GM12878 (cell line): ENCODE measurements at regions not wholly inside any gene's neighbourhood (a gene's known extent, or its start where the extent isn't known, plus 50 kb on each side); places are given as distances from the start of the nearest gene placed in this dataset.

Experiments used
- ATAC-seq: fragments of 200-7000 bp; cut with Tn5 transposase; 3 replicates; pipeline ENCODE4 v1.9.1; 2020; ENCODE audit warnings: mild to moderate bottlenecking, moderate library complexity
- BruUV-seq: library from RNA; stranded (reverse); fragments of 400-500 nt; replicated peaks from 2 replicates; lab custom pipeline; 2021; lab: Mats Ljungman, UMichigan
- CTCF ChIA-PET: fragments of 300-600 bp; sonication (Branson Sonifier 250); formaldehyde crosslinking; extraction: SDS; loops from one replicate; lab custom pipeline; 2021; ENCODE audit warnings: inconsistent platforms; lab: Yijun Ruan, JAX
- POLR2A ChIA-PET: fragments of 350-600 bp; formaldehyde crosslinking; extraction: SDS; loops from one replicate; lab custom pipeline; 2021; ENCODE audit warnings: inconsistent platforms; lab: Charles Lee
- RAD21 ChIA-PET: fragments of 300-600 bp; sonication (Branson Sonifier 250); formaldehyde crosslinking; loops from one replicate; lab custom pipeline; 2023; ENCODE audit warnings: antibody characterized with exemption; ENCODE audit not compliant: unreplicated experiment; lab: Charles Lee
- SMC1A ChIA-PET: fragments of 300-600 bp; sonication (Branson Sonifier 250); formaldehyde crosslinking; loops from one replicate; lab custom pipeline; 2023; ENCODE audit not compliant: unreplicated experiment, uncharacterized antibody; lab: Charles Lee
- DNase-seq: peaks from one replicate; pipeline ENCODE4 v3.0.0-alpha.2; 2011; ENCODE audit warnings: low read depth, low spot score
- FAIRE-seq: peaks from 3 replicates; lab custom pipeline; 2011; peaks lifted over from hg19 to GRCh38; lab: Jason Lieb, UNC
- H2AFZ ChIP-seq: 2 replicates; pipeline ENCODE4 v1.6.0; 2011; ENCODE audit warnings: low read depth, low read length, control low read depth; ENCODE audit not compliant: control insufficient read depth
- H3K27ac ChIP-seq: 2 replicates; pipeline ENCODE4 v1.5.1; 2011; ENCODE audit warnings: control low read depth; ENCODE audit not compliant: control insufficient read depth, insufficient read depth
- H3K27me3 ChIP-seq, 2 experiments: replicated peaks in 1 of 2; 2 replicates each; pipeline versions ENCODE4 v1.6.0 to v1.6.1; 2011; ENCODE audit warnings: low read length in 1 of 2; ENCODE audit not compliant: control insufficient read depth in 2 of 2, insufficient read depth in 2 of 2
- H3K36me3 ChIP-seq, 2 experiments: 2 replicates each; pipeline ENCODE4 v1.5.1; 2011; ENCODE audit warnings: low read length in 1 of 2; ENCODE audit not compliant: control insufficient read depth in 2 of 2, insufficient read depth in 2 of 2
- H3K4me1 ChIP-seq: 2 replicates; pipeline ENCODE4 v1.6.1; 2011; ENCODE audit warnings: mild to moderate bottlenecking, low read length, moderate library complexity, mixed read lengths; ENCODE audit not compliant: control insufficient read depth, insufficient read depth
- H3K4me2 ChIP-seq: 2 replicates; pipeline ENCODE4 v1.6.0; 2011; ENCODE audit warnings: control low read depth; ENCODE audit not compliant: control insufficient read depth, insufficient read depth
- H3K4me3 ChIP-seq: fragments of 200-600 bp; sonication (generic); 2 replicates; pipeline ENCODE4 v1.5.1; 2016
- H3K79me2 ChIP-seq: 2 replicates; pipeline ENCODE4 v1.6.0; 2011; ENCODE audit warnings: low read length; ENCODE audit not compliant: control insufficient read depth, insufficient read depth
- H3K9ac ChIP-seq: 2 replicates; pipeline ENCODE4 v1.8.0; 2011; ENCODE audit warnings: low read length, control low read depth, mixed read lengths; ENCODE audit not compliant: control insufficient read depth, insufficient read depth
- H3K9me3 ChIP-seq: replicated peaks from 3 replicates; pipeline ENCODE4 v1.5.1; 2011; ENCODE audit warnings: mild to moderate bottlenecking, low read length; ENCODE audit not compliant: control insufficient read depth, insufficient read depth
- H4K20me1 ChIP-seq: 2 replicates; pipeline ENCODE4 v1.6.0; 2011; ENCODE audit not compliant: control insufficient read depth, insufficient read depth
- EED ChIP-seq: sonication (generic); IDR thresholded peaks from 2 replicates; pipeline ENCODE4 v1.6.1; 2016; ENCODE audit warnings: antibody characterized with exemption, low read depth
- ELK1 ChIP-seq: IDR thresholded peaks from 2 replicates; pipeline ENCODE4 v1.6.1; 2012; ENCODE audit warnings: low read depth, low read length, improper control_type of control experiment
- KLF5 ChIP-seq: fragments of 450-650 bp; IDR thresholded peaks from 2 replicates; pipeline ENCODE4 v1.6.1; 2014; ENCODE audit warnings: mild to moderate bottlenecking; ENCODE audit not compliant: partially characterized antibody
- MEF2B ChIP-seq: fragments of 450-650 bp; IDR thresholded peaks from 2 replicates; pipeline ENCODE4 v1.6.1; 2018; ENCODE audit warnings: mild to moderate bottlenecking, moderate library complexity; ENCODE audit not compliant: partially characterized antibody, poor library complexity, severe bottlenecking
- POLR2A ChIP-seq: IDR thresholded peaks from 2 replicates; pipeline ENCODE4 v1.6.1; 2011; ENCODE audit warnings: low read depth, mild to moderate bottlenecking, low read length
- POU2F2 ChIP-seq: IDR thresholded peaks from 3 replicates; pipeline ENCODE4 v1.6.1; 2011; ENCODE audit warnings: low read depth, mild to moderate bottlenecking, low read length, borderline replicate concordance
- SMARCA5 ChIP-seq: fragments of 450-650 bp; IDR thresholded peaks from 2 replicates; pipeline ENCODE4 v1.6.1; 2017; ENCODE audit warnings: mild to moderate bottlenecking
- YY1 ChIP-seq: IDR thresholded peaks from 2 replicates; pipeline ENCODE4 v1.6.1; 2011; ENCODE audit warnings: low read depth, mild to moderate bottlenecking, low read length
- WGBS: methylation state at CpG from one replicate; pipeline ENCODE4 v1.1.6; 2016; ENCODE audit warnings: low lambda C conversion rate; ENCODE audit not compliant: insufficient replicate concordance, insufficient coverage; ENCODE audit errors: missing lambda C conversion rate; 5-methylcytosine and 5-hydroxymethylcytosine counted together
- in situ Hi-C: fragments of 300-500 bp; cut with MboI; formaldehyde crosslinking; loops from 9 replicates; pipeline ENCODE4 v1.14.3; 2018; ENCODE audit warnings: mixed read lengths
- intact Hi-C: fragments of 100-400 bp; cut with micrococcal nuclease; formaldehyde crosslinking; loops from one replicate; pipeline ENCODE4 v1.14.2; 2022; ENCODE audit not compliant: unreplicated experiment

GRCh38 chr12:107231303-107231702 is 138.0 kb upstream of the CRY1 start:
- POLR2A ChIA-PET: no interaction called here
- RAD21 ChIA-PET: no interaction called here
- no peak overlapping the region for H3K4me2 ChIP-seq
- WGBS: 44% methylated on average over 11 of the region's 11 CpGs
- H3K4me1 ChIP-seq: no peaks in the 10 kb centered on the region
- no peaks in the 10 kb centered on the region for H4K20me1 ChIP-seq
- no peak overlapping the region for H3K4me3 ChIP-seq
- intact Hi-C loops (no loop called here), in situ Hi-C loops (no loop called here)
- SMC1A ChIA-PET: no interaction called here
- H3K36me3 ChIP-seq: no peaks in the 10 kb centered on the region
- ATAC-seq (no peak), DNase-seq (no peak), FAIRE-seq (no peak)
- no peaks in the 10 kb centered on the region for H3K9me3 ChIP-seq
- CTCF ChIA-PET: no interaction called here
- H3K79me2 ChIP-seq: no peaks in the 10 kb centered on the region
- TF ChIP-seq EED: no peak
- TF ChIP-seq POLR2A: no peak
- H3K9ac ChIP-seq: no peak overlapping the region
- no TSS peak for BruUV-seq
- no peak overlapping the region for H2AFZ ChIP-seq
- H3K27ac ChIP-seq: no peak overlapping the region
- no peaks in the 10 kb centered on the region for H3K27me3 ChIP-seq

DNA sequence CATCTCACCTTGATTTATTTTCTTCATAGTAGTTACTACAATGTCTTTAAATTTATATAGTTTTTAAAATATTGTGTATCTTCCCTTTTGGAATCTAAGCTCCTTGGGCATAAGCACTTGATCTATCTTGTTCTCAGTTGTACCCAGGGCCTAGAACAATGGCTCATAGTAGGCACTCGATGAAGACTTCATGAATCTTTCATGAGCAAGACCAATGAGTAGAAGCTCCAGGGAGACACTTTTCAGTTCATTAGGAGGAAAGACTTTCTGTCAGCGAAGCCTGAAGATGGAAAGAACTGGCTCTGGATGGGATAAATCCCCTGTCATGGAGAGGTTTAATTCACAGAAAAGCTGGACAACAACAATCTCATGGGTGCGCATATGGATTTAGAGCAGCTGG is 140.2 kb upstream of the CRY1 start:
- no peak overlapping the region for H3K4me2 ChIP-seq
- FAIRE-seq (no peak), ATAC-seq (no peak), DNase-seq (no peak)
- no peak overlapping the region for H3K27ac ChIP-seq
- no peak for TF ChIP-seq POU2F2
- no peak for TF ChIP-seq YY1
- no peak for TF ChIP-seq SMARCA5
- no peak for TF ChIP-seq KLF5
- no peak for TF ChIP-seq MEF2B
- no peak for TF ChIP-seq ELK1
- no peaks in the 10 kb centered on the region for H3K9me3 ChIP-seq
- no peak overlapping the region for H3K4me3 ChIP-seq
- ChIA-PET POLR2A (no interaction called here), SMC1A (no interaction called here), RAD21 (no interaction called here), CTCF (interaction anchor here (0.8 kb wide), 1 partner anchor 169 kb away, joined by 3 read pairs; no protein-coding TSS in a partner anchor)
- H3K9ac ChIP-seq: no peak overlapping the region
- H3K36me3 ChIP-seq: no peaks in the 10 kb centered on the region
- no peaks in the 10 kb centered on the region for H3K27me3 ChIP-seq
- no peaks in the 10 kb centered on the region for H3K4me1 ChIP-seq
- H4K20me1 ChIP-seq: no peaks in the 10 kb centered on the region
- in situ Hi-C loops: no loop called here
- WGBS: 44% methylated on average over 3 of the region's 3 CpGs
- BruUV-seq: no TSS peak
- intact Hi-C loops: no loop called here
- H2AFZ ChIP-seq: no peak overlapping the region
- no peaks in the 10 kb centered on the region for H3K79me2 ChIP-seq
